HG03108 (cell line): ENCODE measurements at regions not wholly inside any gene's neighbourhood (a gene's known extent, or its start where the extent isn't known, plus 50 kb on each side); places are given as distances from the start of the nearest gene placed in this dataset.

Experiments
- ATAC-seq: cut with Tn5 transposase; IDR thresholded peaks from one replicate; pipeline ENCODE4 v1.9.1; 2021; ENCODE audit warnings: moderate library complexity; ENCODE audit not compliant: unreplicated experiment

DNA sequence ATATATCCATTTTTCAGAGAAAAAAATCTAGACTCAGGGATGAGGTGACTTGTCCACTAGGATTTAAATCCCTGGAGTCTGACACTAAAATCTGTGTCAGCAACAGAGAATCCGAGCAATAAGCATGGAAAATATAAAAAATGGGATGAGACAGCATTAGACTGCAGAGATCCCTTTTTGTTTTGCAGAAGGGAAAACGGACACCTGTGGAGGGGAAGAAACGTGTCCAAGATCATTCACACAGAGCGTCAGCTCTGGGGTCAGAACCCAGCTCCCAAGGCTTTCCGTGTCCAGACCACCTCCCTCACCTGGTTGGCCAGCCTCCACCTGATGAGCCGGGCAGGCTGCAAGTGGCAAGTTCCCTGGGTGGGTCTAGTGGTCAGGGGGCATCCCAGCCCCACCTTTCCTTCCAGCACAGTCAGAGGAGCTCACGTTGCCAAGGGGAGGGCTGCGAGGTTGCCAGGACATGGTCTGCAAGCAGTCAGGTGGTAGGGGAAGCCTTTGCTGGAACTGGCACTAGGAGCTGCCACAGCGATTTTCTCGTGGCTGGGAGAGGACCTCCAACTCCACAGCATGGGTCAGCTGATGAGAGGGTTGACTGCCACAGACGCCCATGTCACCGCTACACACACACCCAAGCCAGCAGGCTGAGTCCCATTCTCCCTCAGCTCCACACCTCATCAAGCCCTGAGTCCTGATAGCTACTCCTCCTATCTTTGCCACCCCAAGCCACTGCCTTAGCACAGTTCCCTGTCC lies 65.9 kb upstream of the CPLX2 start:
- no peak for ATAC-seq

DNA sequence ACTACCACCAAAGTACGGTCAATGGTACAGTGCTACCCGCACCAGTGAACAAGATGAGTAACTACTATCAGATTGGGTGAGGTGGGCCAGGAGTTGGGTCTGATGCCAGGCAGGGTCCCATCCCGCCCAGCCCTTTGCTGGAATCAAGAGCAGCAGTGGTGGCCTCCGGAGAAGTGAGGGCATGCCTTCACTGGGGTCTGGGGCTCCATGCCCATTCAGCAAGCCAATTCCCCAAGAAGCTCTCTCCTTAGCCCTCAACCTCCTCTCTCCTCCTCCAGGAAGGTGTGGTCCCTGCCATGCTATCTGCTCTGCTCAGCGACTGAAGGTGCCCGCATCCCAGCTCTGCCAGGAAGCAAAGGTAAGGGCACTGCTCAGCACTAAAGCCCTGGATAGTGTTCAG lies 62.7 kb upstream of the CPLX2 start:
- ATAC-seq = no peak

DNA sequence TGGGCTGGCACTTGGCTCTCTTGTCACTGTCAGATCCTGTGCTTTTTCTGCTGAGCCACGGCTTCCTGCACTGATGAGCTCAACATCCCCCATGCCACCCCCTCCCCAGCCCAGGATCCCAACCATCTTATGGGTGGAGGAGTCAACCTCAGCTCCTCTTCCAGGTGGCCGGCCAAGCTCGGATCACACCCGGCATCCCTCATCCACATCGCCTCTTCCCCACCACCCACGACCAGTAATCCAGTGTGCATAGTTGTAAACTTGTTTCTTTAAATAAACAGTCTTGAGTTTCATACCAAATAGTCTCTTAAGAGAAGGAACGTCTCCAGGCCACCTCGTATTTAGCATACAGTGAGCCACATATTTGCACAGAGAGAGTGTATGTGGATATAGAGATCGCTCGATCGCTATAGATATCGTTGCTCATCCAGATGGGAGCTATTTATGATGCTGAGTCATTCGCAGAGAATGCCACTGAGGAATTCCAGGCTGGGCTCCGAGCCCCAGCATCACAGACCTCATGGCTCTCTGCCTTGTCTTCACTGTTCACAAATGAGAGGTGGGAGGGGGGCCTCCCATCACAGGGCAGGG lies 61.8 kb upstream of the CPLX2 start:
- ATAC-seq = no peak

DNA sequence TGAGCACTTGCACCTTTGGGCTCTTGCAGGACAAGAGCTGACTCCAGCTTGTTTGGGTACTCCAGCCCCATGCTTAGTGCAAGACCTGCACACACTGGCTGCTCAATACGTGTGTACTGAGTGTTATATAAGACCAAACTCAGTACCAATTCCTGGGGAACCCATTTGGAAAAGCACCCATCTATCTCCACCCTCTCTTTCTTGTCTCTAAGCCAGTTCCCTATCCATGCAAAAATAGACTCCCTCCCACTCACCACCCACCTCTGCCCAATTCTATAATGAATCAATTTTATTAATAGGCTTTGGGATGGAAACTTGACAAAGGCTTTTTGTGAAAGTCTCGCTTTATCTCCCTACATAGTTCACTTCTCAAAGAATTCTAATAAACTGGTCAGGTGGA lies 60.9 kb upstream of the CPLX2 start:
- ATAC-seq = no peak

DNA sequence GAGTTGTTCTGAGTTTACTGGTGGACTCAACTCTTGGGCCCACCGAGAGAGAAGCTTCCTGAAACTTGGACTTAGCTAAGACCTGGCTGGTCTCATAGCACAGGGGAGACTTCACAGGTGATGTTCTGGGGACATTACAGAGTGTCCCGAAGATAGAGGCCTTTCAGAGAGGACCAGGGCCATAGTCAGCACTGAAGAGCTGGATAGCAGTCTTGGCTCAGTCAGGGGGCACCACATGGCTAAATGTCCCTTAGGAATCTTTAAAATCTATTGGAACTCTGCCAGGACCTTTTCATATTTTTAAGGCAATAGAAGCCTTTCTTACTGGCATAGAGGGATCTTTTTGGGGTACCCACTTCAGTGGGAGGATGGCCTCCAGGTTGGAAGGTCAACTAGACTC lies 59.8 kb upstream of the CPLX2 start:
- no peak for ATAC-seq

DNA sequence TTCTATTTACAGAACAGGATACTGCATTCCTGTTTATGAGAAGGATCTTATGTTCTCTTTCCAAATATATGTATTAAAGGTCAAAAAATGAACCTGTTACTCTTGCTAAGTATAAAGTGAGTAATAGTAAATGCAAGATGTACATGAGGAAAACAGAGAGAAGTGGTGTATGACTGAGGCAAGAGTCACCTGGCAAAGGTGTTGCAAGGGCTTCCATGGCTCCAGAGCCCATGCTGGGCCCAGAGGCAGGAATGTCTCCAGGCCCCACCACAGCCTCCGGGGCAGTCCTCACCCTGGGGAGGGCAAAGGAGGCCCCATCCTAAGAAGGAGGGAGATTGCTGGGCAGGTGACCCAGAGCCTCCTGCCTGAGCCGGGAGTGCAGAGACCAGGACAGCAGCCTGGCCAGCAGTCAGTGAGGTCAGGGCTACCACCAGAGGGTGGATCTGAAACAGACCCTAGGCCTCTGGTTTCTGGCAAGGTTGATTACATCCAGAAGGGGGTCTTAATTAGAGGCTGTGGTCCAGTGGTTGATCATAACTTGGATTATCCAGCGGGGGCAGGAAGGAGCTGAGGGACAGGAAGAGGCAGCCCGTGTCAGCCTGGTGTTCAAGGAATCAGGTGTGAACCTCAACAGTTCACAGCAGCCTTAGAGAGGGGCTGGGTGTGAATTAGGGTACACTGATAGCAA lies 57.3 kb upstream of the CPLX2 start:
- no peak for ATAC-seq

DNA sequence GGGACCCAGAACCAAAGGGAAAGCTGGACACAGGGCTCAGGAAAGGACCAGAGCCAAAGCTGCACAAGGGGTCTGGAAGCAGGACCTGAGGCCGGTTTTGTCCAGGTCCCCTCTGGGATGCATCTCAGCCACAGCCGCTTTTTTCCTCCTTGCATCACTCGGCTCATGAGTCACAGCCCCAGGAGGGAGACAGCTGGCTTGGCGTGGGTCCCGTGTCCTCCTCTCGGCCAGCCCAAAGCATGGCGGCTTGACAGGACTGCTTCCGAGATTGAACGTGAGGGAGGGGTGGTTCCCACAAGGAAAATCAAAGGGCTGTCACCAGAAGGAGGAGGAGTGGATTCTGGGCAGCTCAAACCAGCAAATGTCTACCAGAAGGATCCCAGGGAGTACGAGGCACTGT lies 56.7 kb upstream of the CPLX2 start:
- no peak for ATAC-seq

DNA sequence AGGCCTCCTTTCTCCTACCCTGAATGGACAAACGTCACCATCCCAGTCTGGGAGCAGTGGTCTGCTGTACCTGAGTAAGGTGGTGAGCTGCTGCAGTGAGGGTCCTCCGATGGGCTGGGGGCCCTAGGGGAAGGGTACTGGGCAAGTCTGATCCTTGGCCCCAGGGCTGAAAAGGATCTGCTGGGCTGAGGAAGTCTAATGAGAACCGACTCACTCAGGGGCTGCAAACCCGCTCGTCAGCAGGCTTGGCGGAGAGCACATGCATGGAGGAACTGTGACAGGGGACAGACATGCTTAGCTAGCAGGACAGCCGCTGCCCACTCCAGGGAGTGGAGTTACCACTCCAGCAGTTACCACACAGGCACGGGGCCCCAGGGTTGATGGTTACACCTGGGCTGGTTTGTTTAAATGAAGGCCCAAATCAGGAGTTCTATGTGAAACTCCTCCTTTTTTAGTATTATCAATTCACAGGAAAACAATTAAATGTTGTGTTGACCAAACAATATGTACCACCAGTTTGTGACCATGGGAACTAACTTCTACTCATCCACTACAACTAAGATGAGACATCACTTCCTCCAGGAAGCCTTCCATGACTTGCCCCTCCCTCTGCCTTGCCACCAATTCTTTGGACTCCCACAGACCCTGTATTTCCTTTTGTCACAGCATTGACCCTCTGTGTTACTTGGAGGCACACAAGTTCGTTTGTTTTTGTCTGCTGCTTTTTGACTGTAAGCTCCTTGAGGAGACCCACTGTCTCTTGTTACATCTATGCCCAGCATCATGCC lies 56.1 kb upstream of the CPLX2 start:
- no peak for ATAC-seq

DNA sequence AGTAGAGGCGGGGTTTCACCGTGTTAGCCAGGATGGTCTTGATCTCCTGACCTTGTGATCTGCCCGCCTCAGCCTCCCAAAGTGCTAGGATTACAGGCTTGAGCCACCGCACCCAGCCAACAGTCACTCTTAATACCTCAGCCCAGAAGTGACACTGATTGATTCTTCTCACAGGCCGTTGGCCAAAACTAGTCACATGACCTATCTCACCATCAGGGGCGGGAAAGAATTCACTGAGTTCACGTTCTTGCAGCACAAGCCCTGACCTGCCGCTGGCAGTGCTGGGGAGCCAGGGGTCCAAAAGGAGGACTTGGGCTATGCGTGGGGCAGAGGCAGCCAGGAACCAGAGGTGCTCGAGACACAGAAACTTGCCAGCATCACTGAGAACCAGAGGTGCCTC lies 55.0 kb upstream of the CPLX2 start:
- ATAC-seq = no peak

DNA sequence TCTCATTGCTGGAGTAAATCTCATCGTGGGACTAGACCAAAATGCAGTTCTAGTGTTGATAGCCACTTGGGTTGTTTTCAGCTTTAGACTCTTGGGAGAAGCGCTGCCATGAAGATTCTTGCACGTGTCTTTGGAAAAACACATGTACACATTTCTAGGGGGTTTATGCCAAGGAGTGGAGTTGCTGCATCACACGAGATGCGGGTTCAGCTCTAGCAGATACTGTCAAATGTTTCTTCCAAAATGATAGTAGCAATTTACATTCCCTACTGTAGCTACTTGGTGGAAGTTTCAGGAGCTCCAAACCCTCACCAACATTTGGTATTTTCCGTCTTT lies 52.3 kb upstream of the CPLX2 start:
- ATAC-seq = no peak

DNA sequence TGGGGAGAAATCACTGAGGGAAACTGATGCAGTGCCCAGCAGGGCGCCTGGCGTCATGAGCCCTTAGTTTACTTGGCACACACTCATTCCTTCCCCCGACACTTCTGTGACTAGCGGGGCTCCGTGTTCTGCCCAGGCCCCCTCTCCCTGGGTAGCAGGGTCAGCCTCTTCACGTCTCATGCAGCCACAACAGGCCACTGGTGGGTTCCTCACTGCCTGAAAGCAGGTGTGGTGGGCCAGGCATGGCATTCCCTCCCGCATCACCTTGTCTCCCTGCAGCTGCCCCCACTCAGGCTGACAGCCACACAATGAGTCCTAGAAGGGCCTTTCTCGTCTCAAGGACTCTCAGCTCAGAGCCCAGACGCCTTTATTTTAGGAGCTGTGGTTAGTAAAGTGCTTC lies 51.1 kb upstream of the CPLX2 start:
- no peak for ATAC-seq
